HEK293 (cell line): ENCODE measurements at regions not wholly inside any gene's neighbourhood (a gene's known extent, or its start where the extent isn't known, plus 50 kb on each side); places are given as distances from the start of the nearest gene placed in this dataset.
A peak's percentile ranks its signal among the peaks of the same experiment; 100 is the strongest.

ENCODE experiments used
- FEZF1 ChIP-seq: fragments of 450-650 bp; formaldehyde crosslinking; IDR thresholded peaks from 2 replicates; pipeline ENCODE4 v1.5.1; 2016; ENCODE audit warnings: missing biosample characterization, missing genetic modification characterization
- HOXD13 ChIP-seq: sonication (generic); formaldehyde crosslinking; IDR thresholded peaks from 2 replicates; pipeline ENCODE4 v1.8.0; 2022; ENCODE audit warnings: missing genetic modification reagents, borderline replicate concordance
- KLF1 ChIP-seq: fragments of 450-650 bp; formaldehyde crosslinking; IDR thresholded peaks from 2 replicates; pipeline ENCODE4 v1.5.1; 2016; ENCODE audit warnings: missing biosample characterization, missing genetic modification characterization
- KLF10 ChIP-seq: fragments of 450-650 bp; IDR thresholded peaks from 2 replicates; pipeline ENCODE4 v1.5.1; 2018; ENCODE audit warnings: missing biosample characterization, mild to moderate bottlenecking, missing genetic modification characterization
- ZBTB20 ChIP-seq: fragments of 450-650 bp; formaldehyde crosslinking; IDR thresholded peaks from 2 replicates; pipeline ENCODE4 v1.5.1; 2016; ENCODE audit warnings: missing biosample characterization, missing genetic modification characterization
- ZBTB21 ChIP-seq: fragments of 450-650 bp; formaldehyde crosslinking; IDR thresholded peaks from 2 replicates; pipeline ENCODE4 v1.5.1; 2017; ENCODE audit warnings: missing biosample characterization, missing genetic modification characterization
- ZEB2 ChIP-seq: fragments of 450-650 bp; formaldehyde crosslinking; IDR thresholded peaks from 2 replicates; pipeline ENCODE4 v1.5.1; 2016; ENCODE audit warnings: missing biosample characterization, missing genetic modification characterization
- ZFP41 ChIP-seq: fragments of 450-650 bp; formaldehyde crosslinking; IDR thresholded peaks from 2 replicates; pipeline ENCODE4 v1.5.1; 2016; ENCODE audit warnings: missing biosample characterization, missing genetic modification characterization, borderline replicate concordance
- ZFP69B ChIP-seq: fragments of 450-650 bp; formaldehyde crosslinking; IDR thresholded peaks from 2 replicates; pipeline ENCODE4 v1.5.1; 2016; ENCODE audit warnings: missing biosample characterization, missing genetic modification characterization
- ZNF169 ChIP-seq: fragments of 450-650 bp; formaldehyde crosslinking; IDR thresholded peaks from 2 replicates; pipeline ENCODE4 v1.5.1; 2016; ENCODE audit warnings: missing biosample characterization, missing genetic modification characterization
- ZNF2 ChIP-seq: fragments of 450-650 bp; formaldehyde crosslinking; IDR thresholded peaks from 2 replicates; pipeline ENCODE4 v1.5.1; 2016; ENCODE audit warnings: missing biosample characterization, missing genetic modification characterization
- ZNF221 ChIP-seq: fragments of 450-650 bp; formaldehyde crosslinking; IDR thresholded peaks from 2 replicates; pipeline ENCODE4 v1.5.1; 2017; ENCODE audit warnings: missing biosample characterization, missing genetic modification characterization, borderline replicate concordance
- ZNF248 ChIP-seq: fragments of 450-650 bp; formaldehyde crosslinking; IDR thresholded peaks from 2 replicates; pipeline ENCODE4 v1.5.1; 2017; ENCODE audit warnings: missing biosample characterization, missing genetic modification characterization
- ZNF292 ChIP-seq: fragments of 450-650 bp; formaldehyde crosslinking; IDR thresholded peaks from 2 replicates; pipeline ENCODE4 v1.5.1; 2016; ENCODE audit warnings: low read depth, missing biosample characterization, missing genetic modification characterization, borderline replicate concordance
- ZNF335 ChIP-seq: fragments of 450-650 bp; formaldehyde crosslinking; conservative IDR thresholded peaks from 2 replicates; pipeline ENCODE4 v1.5.1; 2016; ENCODE audit warnings: missing biosample characterization, missing genetic modification characterization
- ZNF366 ChIP-seq: fragments of 450-650 bp; formaldehyde crosslinking; conservative IDR thresholded peaks from 2 replicates; pipeline ENCODE4 v1.5.1; 2016; ENCODE audit warnings: missing biosample characterization, missing genetic modification characterization
- ZNF394 ChIP-seq: fragments of 450-650 bp; formaldehyde crosslinking; IDR thresholded peaks from 2 replicates; pipeline ENCODE4 v1.5.1; 2016; ENCODE audit warnings: missing biosample characterization, missing genetic modification characterization, mild to moderate bottlenecking, moderate library complexity, borderline replicate concordance
- ZNF549 ChIP-seq: fragments of 450-650 bp; IDR thresholded peaks from 2 replicates; pipeline ENCODE4 v1.5.1; 2018; ENCODE audit warnings: missing biosample characterization, missing genetic modification characterization, mild to moderate bottlenecking, inconsistent platforms, moderate library complexity
- ZNF585B ChIP-seq: fragments of 450-650 bp; formaldehyde crosslinking; IDR thresholded peaks from 2 replicates; pipeline ENCODE4 v1.5.1; 2016; ENCODE audit warnings: missing biosample characterization, missing genetic modification characterization
- ZNF701 ChIP-seq: fragments of 450-650 bp; formaldehyde crosslinking; IDR thresholded peaks from 2 replicates; pipeline ENCODE4 v1.5.1; 2016; ENCODE audit warnings: missing biosample characterization, missing genetic modification characterization
- ZNF747 ChIP-seq: fragments of 450-650 bp; formaldehyde crosslinking; IDR thresholded peaks from 2 replicates; pipeline ENCODE4 v1.5.1; 2016; ENCODE audit warnings: missing biosample characterization, missing genetic modification characterization
- TF ChIP-seq, protein P1 (sequence below): fragments of 450-650 bp; formaldehyde crosslinking; IDR thresholded peaks from 2 replicates; pipeline ENCODE4 v1.5.1; 2017; ENCODE audit warnings: missing biosample characterization, mild to moderate bottlenecking, missing genetic modification characterization, moderate library complexity
- TF ChIP-seq, protein P2 (sequence below): fragments of 450-650 bp; formaldehyde crosslinking; IDR thresholded peaks from 2 replicates; pipeline ENCODE4 v1.5.1; 2016; ENCODE audit warnings: missing biosample characterization, missing genetic modification characterization
- TF ChIP-seq, protein P3 (sequence below): fragments of 450-650 bp; formaldehyde crosslinking; IDR thresholded peaks from 2 replicates; pipeline ENCODE4 v1.5.1; 2017; ENCODE audit warnings: missing biosample characterization, missing genetic modification characterization
- TF ChIP-seq, protein P4 (sequence below): fragments of 450-650 bp; formaldehyde crosslinking; IDR thresholded peaks from 2 replicates; pipeline ENCODE4 v1.5.1; 2016; ENCODE audit warnings: missing biosample characterization, missing genetic modification characterization
- TF ChIP-seq, protein P5 (sequence below): fragments of 450-650 bp; formaldehyde crosslinking; IDR thresholded peaks from 2 replicates; pipeline ENCODE4 v1.5.1; 2016; ENCODE audit warnings: missing biosample characterization, missing genetic modification characterization
- TF ChIP-seq, protein P6 (sequence below): fragments of 450-650 bp; formaldehyde crosslinking; conservative IDR thresholded peaks from 2 replicates; pipeline ENCODE4 v1.5.1; 2016; ENCODE audit warnings: low read depth, missing biosample characterization, missing genetic modification characterization

DNA sequence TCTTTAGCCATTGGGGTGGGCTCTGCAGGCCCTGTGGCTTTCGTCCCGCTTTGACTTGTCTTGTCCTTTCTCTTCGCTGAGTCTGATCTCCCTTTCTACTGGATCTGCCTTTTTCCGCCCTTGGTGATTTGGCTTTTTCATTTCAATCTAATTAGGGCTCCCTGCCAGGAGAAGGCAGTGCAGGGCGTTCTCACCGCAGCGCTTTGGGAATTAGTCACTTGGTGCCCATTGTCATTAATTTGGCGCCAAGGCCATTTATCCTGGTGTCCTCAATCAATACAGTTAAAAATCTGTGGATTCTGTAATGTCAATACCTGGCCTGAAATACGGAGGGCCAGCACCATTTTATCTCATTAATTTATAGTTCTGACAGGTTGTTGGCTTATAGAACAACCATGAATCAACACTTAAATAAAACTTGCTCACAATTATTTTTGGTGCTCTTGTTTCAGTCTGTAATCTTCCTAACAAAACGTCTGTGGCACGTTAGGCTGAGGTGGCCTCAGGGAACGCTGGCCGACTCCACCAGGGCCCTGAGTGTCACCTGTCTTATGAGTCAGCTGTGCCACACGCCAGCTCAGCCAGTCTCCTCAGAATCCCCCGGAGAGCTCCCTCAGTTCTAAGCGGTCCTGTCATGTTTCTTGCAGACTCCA, 115.7 kb downstream of the BEGAIN start (continued):
- TF ChIP-seq, protein P1, sequence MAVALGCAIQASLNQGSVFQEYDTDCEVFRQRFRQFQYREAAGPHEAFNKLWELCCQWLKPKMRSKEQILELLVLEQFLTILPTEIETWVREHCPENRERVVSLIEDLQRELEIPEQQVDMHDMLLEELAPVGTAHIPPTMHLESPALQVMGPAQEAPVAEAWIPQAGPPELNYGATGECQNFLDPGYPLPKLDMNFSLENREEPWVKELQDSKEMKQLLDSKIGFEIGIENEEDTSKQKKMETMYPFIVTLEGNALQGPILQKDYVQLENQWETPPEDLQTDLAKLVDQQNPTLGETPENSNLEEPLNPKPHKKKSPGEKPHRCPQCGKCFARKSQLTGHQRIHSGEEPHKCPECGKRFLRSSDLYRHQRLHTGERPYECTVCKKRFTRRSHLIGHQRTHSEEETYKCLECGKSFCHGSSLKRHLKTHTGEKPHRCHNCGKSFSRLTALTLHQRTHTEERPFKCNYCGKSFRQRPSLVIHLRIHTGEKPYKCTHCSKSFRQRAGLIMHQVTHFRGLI (tag by site-specific recombination) = peak; percentile 25; the same call in 1 of the 2 replicates
- TF ChIP-seq, protein P2, sequence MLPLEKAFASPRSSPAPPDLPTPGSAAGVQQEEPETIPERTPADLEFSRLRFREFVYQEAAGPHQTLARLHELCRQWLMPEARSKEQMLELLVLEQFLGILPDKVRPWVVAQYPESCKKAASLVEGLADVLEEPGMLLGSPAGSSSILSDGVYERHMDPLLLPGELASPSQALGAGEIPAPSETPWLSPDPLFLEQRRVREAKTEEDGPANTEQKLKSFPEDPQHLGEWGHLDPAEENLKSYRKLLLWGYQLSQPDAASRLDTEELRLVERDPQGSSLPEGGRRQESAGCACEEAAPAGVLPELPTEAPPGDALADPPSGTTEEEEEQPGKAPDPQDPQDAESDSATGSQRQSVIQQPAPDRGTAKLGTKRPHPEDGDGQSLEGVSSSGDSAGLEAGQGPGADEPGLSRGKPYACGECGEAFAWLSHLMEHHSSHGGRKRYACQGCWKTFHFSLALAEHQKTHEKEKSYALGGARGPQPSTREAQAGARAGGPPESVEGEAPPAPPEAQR (tag by site-specific recombination) = no peak
- TF ChIP-seq ZFP69B (peak; percentile 18; the same call in 1 of the 2 replicates), FEZF1 (tag by site-specific recombination) (peak; percentile 81), ZBTB20 (tag by site-specific recombination) (no peak), ZEB2 (tag by site-specific recombination) (no peak; the same call in none of the 2 replicates), ZNF366 (tag by site-specific recombination) (peak; percentile 72), ZNF394 (tag by site-specific recombination) (peak; percentile 34; the same call in 1 of the 2 replicates), ZNF169 (tag by site-specific recombination) (no peak), ZBTB21 (tag by site-specific recombination) (peak; percentile 21; the same call in 1 of the 2 replicates), ZNF221 (tag by site-specific recombination) (no peak), ZNF701 (no peak), ZNF549 (tag by site-specific recombination) (no peak), ZFP41 (no peak), ZNF2 (tag by site-specific recombination) (peak; percentile 63; the same call in 1 of the 2 replicates), ZNF335 (tag by site-specific recombination) (peak; percentile 55), KLF10 (peak; percentile 55; the same call in 1 of the 2 replicates), KLF1 (tag by site-specific recombination) (no peak), ZNF292 (no peak), ZNF585B (tag by site-specific recombination) (no peak), HOXD13 (CRISPR knock-in tag) (no peak), ZNF248 (no peak), ZNF747 (tag by site-specific recombination) (no peak)
- TF ChIP-seq, protein P3, sequence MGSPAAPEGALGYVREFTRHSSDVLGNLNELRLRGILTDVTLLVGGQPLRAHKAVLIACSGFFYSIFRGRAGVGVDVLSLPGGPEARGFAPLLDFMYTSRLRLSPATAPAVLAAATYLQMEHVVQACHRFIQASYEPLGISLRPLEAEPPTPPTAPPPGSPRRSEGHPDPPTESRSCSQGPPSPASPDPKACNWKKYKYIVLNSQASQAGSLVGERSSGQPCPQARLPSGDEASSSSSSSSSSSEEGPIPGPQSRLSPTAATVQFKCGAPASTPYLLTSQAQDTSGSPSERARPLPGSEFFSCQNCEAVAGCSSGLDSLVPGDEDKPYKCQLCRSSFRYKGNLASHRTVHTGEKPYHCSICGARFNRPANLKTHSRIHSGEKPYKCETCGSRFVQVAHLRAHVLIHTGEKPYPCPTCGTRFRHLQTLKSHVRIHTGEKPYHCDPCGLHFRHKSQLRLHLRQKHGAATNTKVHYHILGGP (tag by site-specific recombination) = no peak
- TF ChIP-seq, protein P4, sequence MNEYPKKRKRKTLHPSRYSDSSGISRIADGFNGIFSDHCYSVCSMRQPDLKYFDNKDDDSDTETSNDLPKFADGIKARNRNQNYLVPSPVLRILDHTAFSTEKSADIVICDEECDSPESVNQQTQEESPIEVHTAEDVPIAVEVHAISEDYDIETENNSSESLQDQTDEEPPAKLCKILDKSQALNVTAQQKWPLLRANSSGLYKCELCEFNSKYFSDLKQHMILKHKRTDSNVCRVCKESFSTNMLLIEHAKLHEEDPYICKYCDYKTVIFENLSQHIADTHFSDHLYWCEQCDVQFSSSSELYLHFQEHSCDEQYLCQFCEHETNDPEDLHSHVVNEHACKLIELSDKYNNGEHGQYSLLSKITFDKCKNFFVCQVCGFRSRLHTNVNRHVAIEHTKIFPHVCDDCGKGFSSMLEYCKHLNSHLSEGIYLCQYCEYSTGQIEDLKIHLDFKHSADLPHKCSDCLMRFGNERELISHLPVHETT = peak; percentile 67; the same call in 1 of the 2 replicates
- TF ChIP-seq, protein P5, sequence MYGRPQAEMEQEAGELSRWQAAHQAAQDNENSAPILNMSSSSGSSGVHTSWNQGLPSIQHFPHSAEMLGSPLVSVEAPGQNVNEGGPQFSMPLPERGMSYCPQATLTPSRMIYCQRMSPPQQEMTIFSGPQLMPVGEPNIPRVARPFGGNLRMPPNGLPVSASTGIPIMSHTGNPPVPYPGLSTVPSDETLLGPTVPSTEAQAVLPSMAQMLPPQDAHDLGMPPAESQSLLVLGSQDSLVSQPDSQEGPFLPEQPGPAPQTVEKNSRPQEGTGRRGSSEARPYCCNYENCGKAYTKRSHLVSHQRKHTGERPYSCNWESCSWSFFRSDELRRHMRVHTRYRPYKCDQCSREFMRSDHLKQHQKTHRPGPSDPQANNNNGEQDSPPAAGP (tag by site-specific recombination) = peak; percentile 25; the same call in 1 of the 2 replicates
- TF ChIP-seq, protein P6, sequence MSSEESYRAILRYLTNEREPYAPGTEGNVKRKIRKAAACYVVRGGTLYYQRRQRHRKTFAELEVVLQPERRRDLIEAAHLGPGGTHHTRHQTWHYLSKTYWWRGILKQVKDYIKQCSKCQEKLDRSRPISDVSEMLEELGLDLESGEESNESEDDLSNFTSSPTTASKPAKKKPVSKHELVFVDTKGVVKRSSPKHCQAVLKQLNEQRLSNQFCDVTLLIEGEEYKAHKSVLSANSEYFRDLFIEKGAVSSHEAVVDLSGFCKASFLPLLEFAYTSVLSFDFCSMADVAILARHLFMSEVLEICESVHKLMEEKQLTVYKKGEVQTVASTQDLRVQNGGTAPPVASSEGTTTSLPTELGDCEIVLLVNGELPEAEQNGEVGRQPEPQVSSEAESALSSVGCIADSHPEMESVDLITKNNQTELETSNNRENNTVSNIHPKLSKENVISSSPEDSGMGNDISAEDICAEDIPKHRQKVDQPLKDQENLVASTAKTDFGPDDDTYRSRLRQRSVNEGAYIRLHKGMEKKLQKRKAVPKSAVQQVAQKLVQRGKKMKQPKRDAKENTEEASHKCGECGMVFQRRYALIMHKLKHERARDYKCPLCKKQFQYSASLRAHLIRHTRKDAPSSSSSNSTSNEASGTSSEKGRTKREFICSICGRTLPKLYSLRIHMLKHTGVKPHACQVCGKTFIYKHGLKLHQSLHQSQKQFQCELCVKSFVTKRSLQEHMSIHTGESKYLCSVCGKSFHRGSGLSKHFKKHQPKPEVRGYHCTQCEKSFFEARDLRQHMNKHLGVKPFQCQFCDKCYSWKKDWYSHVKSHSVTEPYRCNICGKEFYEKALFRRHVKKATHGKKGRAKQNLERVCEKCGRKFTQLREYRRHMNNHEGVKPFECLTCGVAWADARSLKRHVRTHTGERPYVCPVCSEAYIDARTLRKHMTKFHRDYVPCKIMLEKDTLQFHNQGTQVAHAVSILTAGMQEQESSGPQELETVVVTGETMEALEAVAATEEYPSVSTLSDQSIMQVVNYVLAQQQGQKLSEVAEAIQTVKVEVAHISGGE = no peak
